HG03439 (cell line): ENCODE measurements at regions not wholly inside any gene's neighbourhood (a gene's known extent, or its start where the extent isn't known, plus 50 kb on each side); places are given as distances from the start of the nearest gene placed in this dataset.
"Not testable (repeated sequence)": the region's sequence is repeated elsewhere in the genome, so short reads cannot be mapped to it uniquely, and the experiment has no call there.

Experiments used
- ATAC-seq: cut with Tn5 transposase; IDR thresholded peaks from one replicate; pipeline ENCODE4 v1.9.1; 2021; ENCODE audit warnings: mild to moderate bottlenecking, moderate library complexity; ENCODE audit not compliant: unreplicated experiment

DNA sequence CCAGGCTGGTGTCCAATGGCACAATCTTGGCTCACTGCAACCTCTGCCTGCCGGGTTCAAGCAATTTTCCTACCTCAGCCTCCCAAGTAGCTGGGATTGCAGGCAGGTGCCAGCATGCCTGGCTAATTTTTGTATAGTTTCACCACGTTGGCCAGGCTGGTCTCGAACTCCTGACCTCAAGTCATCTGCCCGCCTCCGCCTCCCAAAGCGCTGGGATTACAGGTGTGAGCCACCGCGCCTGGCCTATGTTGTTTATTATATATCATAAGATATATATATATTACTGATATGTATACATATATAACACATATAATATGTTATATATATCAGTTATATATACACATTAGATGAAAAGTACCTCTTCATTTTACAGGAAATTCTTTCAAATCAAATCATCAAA is 914.7 kb downstream of the FOXD4L5 start:
- not testable (repeated sequence) for ATAC-seq

GRCh38 chr9:64369644-64370043 is 915.4 kb downstream of the FOXD4L5 start:
- ATAC-seq, result not testable (repeated sequence)

DNA sequence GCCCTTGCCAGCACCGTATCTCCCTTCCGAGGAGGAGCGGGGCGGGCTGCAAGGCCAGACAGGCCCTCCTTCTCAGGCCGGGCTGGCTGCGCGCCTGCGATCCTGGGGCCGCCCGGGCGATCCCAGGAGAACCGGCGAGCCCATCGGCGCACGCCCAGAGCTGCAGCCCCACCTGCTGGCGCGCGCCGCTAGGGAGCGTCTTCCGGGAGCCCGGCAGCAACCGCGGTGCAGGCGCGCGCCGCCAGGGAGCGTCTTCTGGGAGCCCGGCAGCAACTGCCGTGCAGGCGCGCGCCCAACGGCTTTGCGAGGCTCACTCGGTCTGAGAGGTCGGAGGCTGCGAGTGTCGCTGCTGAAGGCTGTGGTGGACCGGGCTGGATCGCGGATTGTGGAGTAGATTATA is 915.9 kb downstream of the FOXD4L5 start:
- ATAC-seq, result peak; percentile 96

DNA sequence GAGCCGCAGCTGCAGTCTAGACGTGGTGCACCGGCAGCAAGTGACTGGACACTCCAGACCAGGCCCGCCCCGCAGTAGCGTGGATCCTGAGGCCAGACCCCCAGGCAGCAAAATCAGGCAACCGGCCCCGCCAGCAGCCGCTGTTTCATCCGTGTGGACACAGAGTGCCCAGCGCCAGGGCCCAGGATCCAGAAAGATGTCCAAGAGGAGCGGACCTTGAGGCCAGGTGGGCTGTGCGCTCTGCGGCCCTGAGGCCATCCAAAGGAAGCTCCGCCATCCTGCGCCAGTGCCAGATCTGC is 916.4 kb downstream of the FOXD4L5 start:
- not testable (repeated sequence) for ATAC-seq

DNA sequence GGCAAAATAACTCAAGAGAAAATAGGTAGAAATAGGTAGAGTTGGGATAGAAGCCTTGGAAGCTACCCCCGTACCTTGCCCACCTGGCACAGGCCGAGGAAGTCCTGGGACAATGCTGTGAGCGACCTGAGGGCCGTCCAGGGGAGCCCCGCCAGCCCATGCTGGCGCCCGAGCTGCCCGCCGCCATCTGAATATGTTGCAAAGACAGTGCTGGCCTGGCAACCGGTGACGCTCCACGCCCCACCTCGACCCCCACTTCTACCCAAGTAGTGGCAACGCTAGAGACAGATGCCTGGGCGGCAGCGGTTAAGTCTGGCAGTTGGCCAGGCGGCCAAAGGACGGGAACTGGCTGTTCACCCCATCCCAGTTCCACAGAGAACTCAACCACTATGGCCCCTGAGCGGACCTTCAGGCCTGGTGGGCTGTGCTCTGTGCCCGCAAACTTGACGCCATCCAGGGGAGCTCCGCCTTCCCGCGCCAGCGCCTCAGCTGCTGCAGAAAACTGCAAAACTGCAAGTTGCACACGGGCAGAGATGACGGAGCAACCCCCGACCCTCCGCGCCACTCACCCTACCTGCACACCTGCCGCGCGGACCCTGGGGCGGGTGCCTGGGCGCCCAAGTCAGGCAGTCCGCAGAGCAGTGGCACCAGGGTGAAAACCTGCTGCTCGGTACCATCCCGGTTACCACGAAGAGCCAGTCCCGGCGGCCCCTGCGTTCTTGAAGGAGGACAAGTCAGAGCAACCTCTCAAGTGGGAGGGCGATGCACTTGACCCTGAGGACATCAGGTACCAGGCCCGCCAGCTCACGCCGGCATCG is 917.0 kb downstream of the FOXD4L5 start:
- not testable (repeated sequence) for ATAC-seq
